Dermis blood vessel endothelial cell (primary cell): ENCODE measurements at regions not wholly inside any gene's neighbourhood (a gene's known extent, or its start where the extent isn't known, plus 50 kb on each side); places are given as distances from the start of the nearest gene placed in this dataset.

ENCODE experiments used
- DNase-seq: peaks from one replicate; pipeline ENCODE4 v3.0.0; 2010

DNA sequence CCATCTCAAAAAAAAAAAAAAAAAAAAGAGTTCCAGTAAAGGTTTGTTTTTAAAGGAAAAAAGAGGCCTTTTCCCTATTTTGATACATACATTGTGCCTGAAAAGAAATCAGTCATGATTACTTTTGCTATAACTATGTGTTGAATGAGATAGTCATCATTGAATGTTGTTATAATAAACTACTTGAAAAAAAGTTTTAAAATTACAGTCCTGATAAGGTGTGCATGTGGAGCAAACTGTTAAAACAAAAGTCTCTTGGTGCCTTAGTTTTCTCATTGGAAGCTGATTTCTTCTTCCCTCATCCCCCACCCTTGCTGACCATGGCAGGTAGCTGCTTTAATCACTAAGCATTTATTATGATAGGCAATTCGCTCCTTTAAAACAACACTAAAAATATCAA is 172.3 kb upstream of the TBCA start:
- no peak for DNase-seq

DNA sequence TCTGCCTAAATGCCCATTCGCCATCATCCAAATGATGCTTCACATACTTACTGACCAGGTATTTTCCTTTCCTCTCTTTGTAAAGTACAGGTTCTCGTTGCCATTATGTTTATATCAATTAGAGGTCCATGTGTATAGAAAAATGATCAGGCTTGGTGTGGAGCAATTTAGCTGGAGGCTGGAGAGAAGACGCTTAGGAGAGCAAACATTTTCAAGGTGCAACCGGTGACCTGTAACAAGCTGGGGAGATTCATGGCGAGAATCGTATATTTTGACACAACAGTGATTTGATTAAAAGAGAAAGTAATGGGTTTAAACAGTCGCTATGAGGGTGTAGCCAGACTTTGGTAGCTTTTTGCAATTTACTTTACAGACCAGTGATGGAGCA is 170.9 kb upstream of the TBCA start:
- DNase-seq, result no peak

DNA sequence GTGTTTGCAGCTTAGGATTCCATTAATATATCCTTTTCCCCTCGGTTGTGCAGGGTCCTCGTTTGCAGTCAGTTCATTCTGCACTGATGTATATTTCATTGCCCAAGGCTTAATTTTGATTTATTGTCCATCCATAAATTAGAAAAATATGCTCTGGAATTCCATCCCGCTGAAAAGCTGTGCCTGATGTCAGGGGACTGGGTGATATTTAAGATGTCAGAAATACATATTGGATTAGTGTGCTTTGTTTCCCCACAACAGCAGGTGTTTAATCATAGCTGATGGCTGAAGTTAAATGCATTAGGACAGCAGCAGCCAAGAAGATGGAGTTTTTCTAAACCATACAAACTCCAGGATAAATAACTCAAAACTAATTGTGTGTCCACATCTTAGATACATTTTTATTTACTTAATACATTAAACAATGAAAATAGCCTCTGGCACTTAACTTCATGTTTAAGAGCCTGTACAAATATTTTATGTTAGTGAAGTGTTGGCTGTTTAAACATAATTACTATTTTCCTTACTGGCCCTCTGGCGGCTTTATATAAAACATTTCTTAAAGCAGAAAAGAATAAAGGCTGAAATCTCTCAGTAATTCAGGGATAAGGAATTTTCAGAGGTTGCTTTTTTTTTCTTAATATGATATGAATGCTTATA is 170.4 kb upstream of the TBCA start:
- DNase-seq, result no peak

DNA sequence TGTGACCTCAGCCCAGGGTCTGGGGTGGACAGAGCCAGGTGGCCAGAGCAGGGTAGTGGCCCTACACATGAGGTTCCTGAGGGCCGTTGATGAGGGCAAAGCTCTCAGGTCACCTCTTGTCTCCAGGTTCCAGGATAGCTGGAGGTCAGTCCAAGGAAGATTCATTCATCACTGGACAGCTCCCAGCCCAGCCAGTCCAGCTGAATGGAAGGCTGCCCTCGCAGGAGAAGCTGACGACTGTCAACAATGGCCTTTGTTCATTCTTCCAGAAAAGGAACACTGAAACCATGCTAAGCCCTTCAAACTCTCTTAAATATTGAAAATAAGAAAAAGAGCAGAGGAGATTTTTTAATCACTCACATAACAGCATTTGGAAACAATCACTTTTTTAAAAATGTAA is 169.7 kb upstream of the TBCA start:
- DNase-seq, result peak; percentile 13

DNA sequence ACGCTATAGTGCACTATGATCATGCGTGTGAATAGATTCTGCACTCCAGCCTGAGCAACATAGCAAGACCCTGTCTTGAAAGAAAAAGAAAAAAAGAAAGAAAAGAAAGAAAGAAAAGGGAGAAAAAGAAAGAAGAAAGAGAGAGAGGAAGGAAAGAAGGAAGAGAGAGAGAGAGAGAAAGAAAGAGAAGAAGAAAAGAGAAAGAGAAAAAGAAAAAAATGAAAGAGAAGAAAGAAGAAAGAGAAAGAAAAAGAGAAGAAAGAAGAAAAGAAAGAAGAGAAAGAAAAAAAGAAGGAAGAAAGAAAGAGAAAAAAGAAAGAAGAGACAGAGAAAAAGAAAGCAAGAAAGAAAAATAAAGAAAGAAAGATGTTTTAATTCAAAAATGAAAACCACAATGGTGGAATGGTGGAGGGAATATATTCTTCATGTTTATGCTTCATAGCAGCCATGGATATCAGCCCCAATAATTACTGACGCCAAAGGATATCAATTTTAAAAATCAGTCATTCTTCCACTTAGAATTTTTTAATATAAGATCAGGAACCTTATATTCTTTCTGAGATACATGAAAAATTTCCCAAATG is 168.7 kb upstream of the TBCA start:
- DNase-seq, result no peak

DNA sequence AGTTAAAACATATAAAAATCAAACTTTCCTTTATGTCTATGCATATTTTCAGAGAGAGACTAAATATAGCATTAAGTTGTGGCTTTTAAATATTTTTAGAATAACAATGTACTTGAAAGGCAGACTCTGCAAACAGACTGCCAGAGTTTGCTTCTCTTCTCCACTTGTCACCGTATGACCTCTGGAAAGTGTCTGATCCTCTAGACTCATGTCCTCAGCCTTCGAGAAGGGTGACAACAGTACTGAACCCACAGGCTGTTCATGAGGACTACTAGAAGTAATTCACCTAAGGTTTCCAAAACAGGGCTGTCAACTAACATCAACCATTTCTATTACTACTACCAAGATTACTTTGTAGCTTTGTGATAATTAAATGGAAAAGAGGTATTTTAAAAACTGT is 167.7 kb upstream of the TBCA start:
- DNase-seq, result no peak

DNA sequence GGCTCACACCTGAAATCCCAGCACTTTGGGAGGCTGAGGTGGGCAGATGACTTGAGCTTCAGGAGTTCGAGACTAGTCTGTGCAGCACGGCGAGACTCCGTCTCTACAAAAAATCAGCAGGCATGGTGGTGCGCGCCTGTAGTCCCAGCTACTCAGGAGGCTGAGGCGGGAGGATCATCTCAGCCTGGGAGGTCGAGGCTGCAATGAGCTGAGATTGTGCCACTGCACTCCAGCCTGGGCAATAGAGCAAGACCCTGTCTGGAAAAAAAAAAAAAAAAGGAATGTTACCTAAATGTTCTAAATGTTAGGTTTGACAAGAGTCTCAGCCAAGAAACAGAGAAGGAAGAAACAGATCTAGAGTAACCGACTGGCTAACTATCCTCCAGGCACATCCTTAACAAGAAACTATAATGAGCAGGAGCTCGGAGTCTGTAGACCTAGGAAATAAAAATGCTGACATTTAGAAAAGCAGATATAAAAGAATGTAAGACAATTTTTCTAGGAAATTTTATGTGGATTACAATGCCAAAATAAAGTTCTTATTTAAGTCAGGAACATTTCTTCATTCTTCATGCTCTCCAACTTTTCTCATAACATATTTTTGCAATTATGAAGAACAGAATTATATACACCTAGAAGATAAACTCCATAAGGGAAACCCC is 166.6 kb upstream of the TBCA start:
- DNase-seq, result no peak

DNA sequence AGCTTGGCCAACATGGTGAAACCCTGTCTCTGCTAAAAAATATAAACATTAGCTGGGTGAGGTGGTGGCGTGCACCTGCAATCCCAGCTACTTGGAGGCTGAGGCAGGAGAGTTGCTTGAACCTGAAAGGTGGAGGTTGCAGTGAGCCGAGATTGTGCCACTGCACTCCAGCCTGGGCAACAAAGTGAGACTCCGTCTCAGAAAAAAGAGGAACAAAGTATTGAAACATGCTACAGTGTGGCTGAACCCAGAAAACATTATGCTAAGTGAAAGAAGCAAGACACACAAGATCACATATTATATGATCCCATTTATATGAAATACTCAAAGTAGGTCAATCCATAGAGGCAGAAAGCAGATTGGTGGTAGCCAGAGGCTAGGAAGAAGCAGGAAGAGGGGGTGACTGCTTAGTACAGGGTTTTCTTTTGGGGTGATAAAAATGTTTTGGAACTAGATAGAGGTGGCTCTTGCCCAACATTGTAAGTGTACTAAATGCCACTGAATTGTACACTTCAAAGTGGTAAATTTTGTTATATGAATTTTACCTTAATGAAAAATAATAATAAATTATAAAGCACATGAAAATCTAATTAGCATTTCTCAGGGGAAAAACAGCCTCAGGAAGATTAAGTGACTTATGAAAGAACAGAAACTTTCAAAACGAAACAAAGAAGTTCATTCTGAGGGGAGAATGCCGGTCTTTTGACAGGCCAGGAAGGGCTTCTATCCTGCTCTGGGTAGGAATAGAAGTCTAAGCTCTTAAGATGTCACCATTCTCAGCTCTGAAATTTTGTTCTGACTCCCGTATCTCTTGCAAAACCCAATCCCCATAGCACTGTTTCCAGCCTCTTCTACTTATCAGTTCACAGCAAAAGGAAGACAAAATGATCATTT is 161.1 kb upstream of the TBCA start:
- DNase-seq, result no peak

DNA sequence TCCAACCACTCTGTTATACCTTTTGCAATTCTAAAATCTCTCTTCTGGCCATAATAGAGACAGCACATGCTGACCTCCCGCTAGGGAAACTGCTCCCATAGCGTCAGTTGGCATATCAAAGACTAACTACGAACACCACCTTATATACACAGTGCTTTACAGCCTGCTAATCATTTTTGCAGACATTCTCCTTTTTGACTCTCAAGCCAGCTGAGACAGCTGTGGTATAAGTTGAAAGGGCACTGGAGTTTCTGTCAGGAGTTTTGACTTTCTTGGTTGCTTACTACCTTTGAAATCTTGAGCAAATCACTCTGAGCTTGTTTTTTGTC is 160.2 kb upstream of the TBCA start:
- DNase-seq, result no peak

DNA sequence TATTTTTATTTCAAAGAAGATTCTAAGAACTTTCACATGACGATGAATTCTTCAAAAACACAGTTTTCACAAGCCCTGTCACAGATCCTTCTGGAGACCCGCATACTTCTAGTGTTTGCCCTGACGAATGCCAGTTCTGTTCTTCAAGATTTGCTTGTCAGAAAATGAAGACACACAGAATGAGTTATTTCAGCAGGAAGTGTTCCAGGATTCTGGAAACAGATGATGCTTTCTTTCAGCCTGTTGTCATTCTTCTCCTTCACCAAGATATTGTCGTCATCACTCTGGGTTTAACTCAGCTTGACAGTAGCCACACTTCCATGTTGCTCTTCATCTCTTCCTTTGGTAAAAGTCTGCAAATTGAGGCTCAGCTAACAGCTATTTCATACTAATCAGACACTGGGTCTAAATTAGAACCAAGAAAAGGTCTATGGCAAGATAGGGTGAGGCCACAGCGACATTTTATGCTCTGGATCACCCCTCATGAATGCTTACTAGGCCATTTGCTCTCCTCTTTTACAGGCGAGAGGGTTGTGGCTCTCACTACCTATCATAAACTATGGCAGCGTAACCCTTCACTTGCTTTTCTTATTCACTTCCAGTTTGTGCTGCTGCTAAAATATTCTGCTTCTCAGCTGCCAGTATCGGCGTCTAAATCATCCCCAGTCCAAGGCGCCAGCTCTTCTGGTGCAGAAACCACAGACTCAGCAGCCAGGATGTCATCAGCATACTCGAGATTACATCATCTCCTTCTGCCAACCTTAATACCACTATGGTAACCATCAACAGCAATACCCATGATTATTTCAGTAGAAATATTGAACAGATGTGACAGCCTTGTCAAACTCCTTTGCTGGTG is 159.6 kb upstream of the TBCA start:
- DNase-seq, result no peak

DNA sequence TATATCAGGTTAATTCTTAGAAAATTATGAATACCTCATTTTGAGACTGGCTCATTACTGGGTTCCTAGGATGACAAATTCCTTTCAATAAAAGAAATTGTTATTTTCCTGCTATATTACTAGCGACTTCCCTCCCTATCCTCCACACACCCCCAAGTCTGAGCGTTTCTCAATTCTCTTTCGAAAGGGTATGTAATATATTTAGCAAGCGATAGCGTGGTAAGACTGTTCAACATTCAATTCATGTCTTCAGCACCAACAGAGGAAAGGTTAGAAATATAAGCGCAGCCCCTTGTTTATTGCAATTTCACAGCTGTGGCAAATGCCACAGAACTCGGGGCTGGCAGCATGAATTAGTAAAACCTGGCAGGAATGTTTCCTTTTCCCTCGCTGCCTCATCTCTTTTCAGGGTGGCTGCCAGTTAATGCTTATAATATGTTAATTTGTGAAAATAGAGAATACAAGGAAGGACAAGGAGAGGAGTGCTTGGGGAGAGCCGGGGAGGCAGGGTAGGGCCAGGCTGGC is 152.7 kb upstream of the TBCA start:
- no peak for DNase-seq

DNA sequence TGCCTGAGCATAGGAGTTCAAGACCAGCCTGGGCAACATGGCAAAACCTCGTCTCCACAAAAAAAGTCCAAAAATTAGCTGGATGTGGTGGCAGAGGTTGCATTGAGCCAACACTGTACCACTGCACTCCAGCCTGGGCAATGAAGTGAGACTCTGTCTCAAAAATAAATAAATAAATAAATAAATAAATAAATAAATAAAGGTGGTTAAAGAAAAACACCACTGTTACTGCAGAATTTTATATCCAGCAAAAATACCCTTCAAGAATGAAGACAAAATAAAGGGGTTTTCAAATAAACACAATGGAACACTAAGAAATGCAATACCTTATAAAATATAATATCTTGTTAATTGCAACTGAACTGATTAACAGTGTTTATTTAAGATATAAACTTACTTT is 150.2 kb upstream of the TBCA start:
- no peak for DNase-seq

DNA sequence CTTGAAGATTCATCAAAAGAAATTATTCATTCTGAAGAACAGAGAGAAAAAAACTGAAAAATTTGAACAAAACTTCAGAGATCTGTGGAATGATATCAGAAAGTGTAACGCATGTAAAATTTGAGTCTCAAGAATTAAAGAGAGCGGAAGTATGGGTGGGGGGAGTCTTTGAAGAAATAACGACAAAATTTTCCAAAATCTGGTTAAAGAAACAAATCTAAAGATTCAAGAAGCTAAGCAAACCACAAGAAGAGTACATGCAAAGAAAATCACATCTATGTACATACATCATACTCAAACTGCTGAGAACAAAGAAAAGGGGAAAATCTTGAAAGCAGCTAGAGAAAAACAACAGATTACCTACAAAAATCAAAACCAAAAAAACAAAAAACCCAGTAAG is 149.4 kb upstream of the TBCA start:
- no peak for DNase-seq

DNA sequence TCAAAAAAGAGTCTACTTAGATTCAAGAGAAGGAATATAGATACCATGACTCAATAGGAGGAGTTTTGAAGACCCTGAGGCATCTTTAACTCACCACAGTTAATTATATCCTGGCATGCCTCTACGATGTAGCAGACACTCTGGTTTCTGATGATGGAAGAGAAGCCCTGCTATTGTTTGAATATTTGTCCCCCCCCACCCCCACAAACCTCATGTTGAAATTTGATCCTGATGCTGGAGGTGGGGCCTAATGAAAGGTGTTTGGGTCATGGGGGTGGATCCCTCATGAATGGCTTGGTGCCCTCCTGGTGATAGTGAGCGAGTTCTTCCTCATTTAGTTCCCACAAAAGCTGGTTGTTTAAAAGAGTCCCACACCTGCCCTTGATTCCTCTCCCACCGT is 147.9 kb upstream of the TBCA start:
- no peak for DNase-seq

DNA sequence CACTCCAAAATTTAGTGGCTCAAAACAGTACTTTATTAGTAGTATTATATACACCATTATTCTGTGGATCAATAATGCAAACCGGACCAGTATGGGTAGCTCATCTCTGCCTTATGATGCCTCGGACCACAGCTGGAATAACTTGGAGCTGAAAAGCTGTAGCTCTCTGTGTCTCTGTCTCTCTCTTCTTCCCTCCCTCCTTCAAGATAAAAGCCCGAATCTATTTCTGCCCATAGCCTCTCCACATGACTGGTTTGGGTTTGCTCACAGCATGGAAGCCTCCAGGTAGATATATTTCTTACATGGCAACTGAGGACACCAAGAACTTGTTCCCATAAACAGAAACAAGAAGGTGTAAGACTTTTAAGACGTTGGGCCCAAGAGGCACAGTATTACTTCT is 147.5 kb upstream of the TBCA start:
- no peak for DNase-seq

DNA sequence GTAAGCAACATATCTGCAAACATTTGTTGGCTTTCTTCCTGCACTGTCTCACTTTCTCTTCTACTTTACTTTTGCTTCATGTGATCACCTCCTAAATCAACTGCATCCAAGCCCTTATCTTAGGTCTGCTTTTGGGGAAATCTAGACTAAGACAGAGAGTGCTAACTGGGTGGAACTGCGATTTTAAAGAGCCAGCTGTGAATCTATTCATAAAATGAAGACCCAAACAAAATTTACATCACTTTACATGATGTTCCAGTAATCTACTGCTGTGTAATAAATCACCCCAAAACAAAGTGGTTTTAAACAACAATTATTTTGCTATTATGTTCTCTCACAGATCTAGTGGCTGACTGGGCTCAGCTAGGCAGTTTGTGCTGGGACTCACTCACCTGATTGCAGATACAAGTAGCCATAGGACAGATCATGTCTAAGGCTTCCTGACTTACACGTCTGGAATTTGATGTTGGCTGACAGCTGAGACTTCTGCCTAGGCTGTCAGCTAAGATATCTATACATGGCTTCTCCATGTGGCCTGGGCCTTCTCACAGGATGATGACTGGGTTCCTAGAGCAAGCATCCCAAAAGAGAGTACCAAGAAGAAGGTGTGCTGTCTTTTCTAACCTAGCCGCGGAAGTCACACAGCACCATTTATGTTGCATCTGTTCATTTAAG is 145.1 kb upstream of the TBCA start:
- DNase-seq, result no peak

DNA sequence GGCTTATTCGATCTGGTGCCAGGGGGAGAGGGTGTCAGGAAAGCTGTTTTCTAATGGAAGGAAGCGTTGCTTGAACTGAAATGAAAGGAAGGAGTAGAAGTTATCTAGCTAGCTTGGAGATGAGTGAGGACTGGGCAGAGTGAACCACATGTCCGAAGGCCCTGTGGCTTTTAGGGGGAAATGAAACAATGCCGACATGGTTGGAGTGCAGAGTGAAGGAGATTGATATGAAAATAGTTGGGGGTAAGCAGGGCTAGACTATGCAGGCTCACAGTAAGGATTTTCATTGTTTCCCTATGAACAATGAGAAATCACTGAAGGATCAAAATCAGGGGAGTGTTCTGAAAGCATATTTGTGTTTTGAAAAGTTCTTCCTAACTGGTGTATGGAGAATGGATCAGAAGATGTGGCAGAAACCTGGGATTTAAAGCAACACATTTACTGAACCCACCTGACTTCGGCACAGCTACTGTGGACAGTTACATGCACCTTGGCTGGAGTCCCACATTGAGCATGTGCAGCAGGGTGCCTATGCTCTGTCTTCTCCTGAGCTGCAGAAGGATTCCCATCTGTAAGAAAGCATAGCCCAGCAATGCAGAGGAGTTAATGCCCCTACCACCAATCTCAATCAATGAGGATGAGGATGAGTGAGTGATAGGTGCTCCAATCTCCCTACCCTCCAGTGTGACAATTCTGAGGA is 144.4 kb upstream of the TBCA start:
- DNase-seq, result no peak

DNA sequence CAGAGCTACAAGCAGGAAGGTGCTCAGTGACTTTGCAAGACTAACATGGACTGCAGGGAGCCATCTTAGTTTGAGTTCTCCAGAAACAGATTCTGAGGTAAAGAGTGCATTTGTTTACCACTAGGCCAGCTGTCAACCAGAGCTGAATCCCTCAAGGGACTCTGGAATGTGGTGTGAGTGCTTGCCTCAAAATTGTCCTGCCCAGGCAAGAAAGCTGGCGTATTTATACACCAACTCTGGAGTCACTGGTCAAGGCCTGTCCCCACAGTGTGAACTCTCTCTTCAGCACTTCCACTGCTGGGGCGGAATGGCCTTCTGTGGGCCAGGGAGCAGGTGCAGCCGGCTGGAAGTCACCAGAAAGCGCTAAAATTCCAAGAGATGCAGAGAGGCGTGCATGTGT is 139.2 kb upstream of the TBCA start:
- no peak for DNase-seq

DNA sequence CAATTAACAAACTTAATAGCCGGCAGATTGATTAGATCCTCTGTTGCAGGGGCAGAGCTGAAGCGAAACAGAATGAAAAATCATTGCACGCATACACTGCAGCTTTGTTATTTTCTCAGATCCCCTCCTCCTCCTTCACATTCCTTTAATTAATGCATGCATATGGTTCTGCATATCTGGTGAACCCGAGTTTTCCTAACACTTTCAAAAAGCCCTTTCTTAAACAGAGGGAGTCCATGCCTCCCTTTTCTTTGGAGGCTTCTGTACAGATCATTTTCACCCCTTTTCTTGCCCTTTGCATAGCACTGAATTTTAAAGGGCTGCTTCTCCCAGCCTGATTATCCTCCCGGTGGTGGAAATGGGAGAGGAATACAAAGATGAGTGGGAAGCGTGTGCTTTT is 136.6 kb upstream of the TBCA start:
- no peak for DNase-seq

DNA sequence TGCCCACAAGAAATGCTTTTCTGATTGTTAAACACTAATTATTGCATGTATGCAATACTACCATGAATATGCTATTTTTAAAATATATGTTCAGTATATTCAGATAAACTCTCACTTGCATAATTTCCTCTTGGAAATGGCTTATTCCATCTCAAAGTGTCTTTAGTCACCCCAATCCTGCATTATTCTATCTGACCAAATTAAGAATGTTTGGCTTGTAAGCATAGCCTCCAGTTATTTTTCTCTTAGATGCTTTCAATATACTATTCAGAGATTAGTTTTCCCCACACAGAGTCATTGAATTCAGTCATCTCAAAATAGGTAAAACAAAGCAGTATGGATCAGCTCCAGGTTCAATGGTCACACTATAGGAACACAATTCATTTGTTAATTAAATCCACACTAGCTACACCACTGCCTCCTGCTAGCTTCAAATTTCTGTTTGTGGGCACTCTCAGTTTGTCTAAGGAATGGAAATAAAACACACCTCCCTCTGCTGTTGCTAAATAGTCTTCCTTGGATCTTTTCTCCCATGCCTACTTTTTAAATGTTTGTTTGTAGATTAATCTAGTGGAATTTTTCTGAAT is 134.6 kb upstream of the TBCA start:
- DNase-seq, result no peak

DNA sequence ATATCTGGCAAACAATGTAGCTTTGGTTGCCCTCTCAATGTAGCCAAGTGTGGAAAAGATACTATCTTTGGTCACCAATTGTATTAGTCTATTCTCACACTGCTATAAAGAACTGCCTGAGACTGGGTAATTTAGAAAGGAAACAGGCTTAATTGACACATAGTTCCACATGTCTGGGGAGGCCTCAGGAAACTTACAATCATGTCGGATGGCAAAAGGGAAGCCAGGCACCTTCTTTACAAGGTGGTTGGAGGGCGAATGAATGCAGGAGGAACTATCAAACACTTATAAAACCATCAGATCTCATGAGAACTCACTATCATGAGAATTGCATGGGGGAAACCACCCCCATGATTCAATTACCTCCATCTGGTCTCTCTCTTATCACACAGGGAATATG is 133.1 kb upstream of the TBCA start:
- DNase-seq, result no peak
